HCT116 (cell line): ENCODE measurements at regions not wholly inside any gene's neighbourhood (a gene's known extent, or its start where the extent isn't known, plus 50 kb on each side); places are given as distances from the start of the nearest gene placed in this dataset.

Experiments
- ATAC-seq: fragments of 200-7000 bp; cut with Tn5 transposase; 2 replicates; pipeline ENCODE4 v1.9.1; 2020; ENCODE audit warnings: mild to moderate bottlenecking, moderate library complexity
- BruUV-seq: library from RNA; stranded (reverse); fragments of 400-500 nt; replicated peaks from 2 replicates; lab custom pipeline; 2021; lab: Mats Ljungman, UMichigan
- CTCF ChIA-PET: fragments of 300-600 bp; sonication (Branson Sonifier 250); formaldehyde crosslinking; loops from one replicate; lab custom pipeline; 2021; ENCODE audit warnings: antibody characterized with exemption; lab: Charles Lee
- POLR2A ChIA-PET: fragments of 300-600, 350-600 bp; sonication (Branson Sonifier 250); formaldehyde crosslinking; loops from one replicate; lab custom pipeline; 2021; ENCODE audit warnings: antibody characterized with exemption; lab: Charles Lee
- RAD21 ChIA-PET, 2 experiments: fragments of 300-600 bp; sonication (Branson Sonifier 250); formaldehyde crosslinking; loops; one replicate each; lab custom pipeline; 2023; ENCODE audit warnings: low total read pairs in 2 of 2; ENCODE audit not compliant: uncharacterized antibody in 2 of 2, unreplicated experiment in 2 of 2, low non-redundant PET in 1 of 2; lab: Charles Lee
- DNase-seq: peaks from one replicate; pipeline ENCODE4 v3.0.0-alpha.2; 2010; ENCODE audit warnings: low read depth, low spot score
- H2AFZ ChIP-seq: fragments of 200-600 bp; shearing (Covaris generic), sonication (generic); 2 replicates; pipeline ENCODE4 v1.6.1; 2017; ENCODE audit warnings: low read depth, mixed run types, mixed read lengths, antibody characterized with exemption, low read length; ENCODE audit not compliant: poor library complexity, severe bottlenecking
- H3K27ac ChIP-seq: 2 replicates; pipeline ENCODE4 v1.5.1; 2012; ENCODE audit warnings: low read depth, low read length
- H3K27me3 ChIP-seq: fragments of 200-600 bp; sonication (generic); 2 replicates; pipeline ENCODE4 v1.6.1; 2016; ENCODE audit warnings: mixed run types, low read length, mixed read lengths; ENCODE audit not compliant: insufficient read depth
- H3K36me3 ChIP-seq, 2 experiments: fragments of 200-500 bp in 1 of 2; fragments of 200-600 bp in 1 of 2; sonication (Bioruptor generic) in 1 of 2; sonication (generic) in 1 of 2; 2 replicates each; pipeline versions ENCODE4 v1.5.1 to v1.6.1; 2014 to 2016; ENCODE audit warnings: low read length in 2 of 2, inconsistent platforms in 1 of 2, mixed read lengths in 1 of 2, mixed run types in 1 of 2; ENCODE audit not compliant: insufficient read depth in 2 of 2, control insufficient read depth in 1 of 2
- H3K4me1 ChIP-seq, 2 experiments: fragments of 200-600 bp in 1 of 2; sonication (generic) in 1 of 2; 2 replicates each; pipeline versions ENCODE4 v1.5.1 to v1.6.1; 2012 to 2017; ENCODE audit warnings: low read length in 2 of 2, inconsistent platforms in 1 of 2, mild to moderate bottlenecking in 1 of 2, mixed read lengths in 1 of 2, mixed run types in 1 of 2, moderate library complexity in 1 of 2; ENCODE audit not compliant: insufficient read depth in 2 of 2, control insufficient read depth in 1 of 2
- H3K4me2 ChIP-seq: fragments of 200-600 bp; sonication (generic); 2 replicates; pipeline ENCODE4 v1.6.1; 2017; ENCODE audit warnings: mixed run types, low read length, mixed read lengths
- H3K4me3 ChIP-seq, 2 experiments: fragments of 200-600 bp in 1 of 2; sonication (generic) in 1 of 2; replicated peaks in 1 of 2; 2 replicates each; pipeline ENCODE4 v1.5.1; 2011 to 2016; ENCODE audit warnings: low read length in 2 of 2, control low read depth in 1 of 2, low read depth in 1 of 2, mild to moderate bottlenecking in 1 of 2, mixed read lengths in 1 of 2, mixed run types in 1 of 2
- H3K79me2 ChIP-seq: fragments of 200-600 bp; sonication (generic); 2 replicates; pipeline ENCODE4 v1.6.1; 2017; ENCODE audit warnings: mild to moderate bottlenecking, mixed run types, low read length, moderate library complexity, mixed read lengths; ENCODE audit not compliant: insufficient read depth
- H3K9ac ChIP-seq: fragments of 200-600 bp; sonication (generic); 2 replicates; pipeline ENCODE4 v1.6.1; 2016; ENCODE audit warnings: low read length, mixed read lengths
- H3K9me2 ChIP-seq: fragments of 200-600 bp; sonication (generic), shearing (Covaris generic); 2 replicates; pipeline ENCODE4 v1.6.1; 2017; ENCODE audit warnings: mixed run types, mild to moderate bottlenecking, moderate library complexity; ENCODE audit not compliant: insufficient read depth
- H3K9me3 ChIP-seq, 2 experiments: fragments of 200-500 bp in 1 of 2; fragments of 200-600 bp in 1 of 2; sonication (Bioruptor generic) in 1 of 2; sonication (generic) in 1 of 2; 2 replicates each; pipeline ENCODE4 v1.6.1; 2014 to 2017; ENCODE audit warnings: low read length in 2 of 2, mixed read lengths in 2 of 2, inconsistent platforms in 1 of 2, low read depth in 1 of 2, mild to moderate bottlenecking in 1 of 2, mixed run types in 1 of 2, moderate library complexity in 1 of 2; ENCODE audit not compliant: control insufficient read depth in 1 of 2, insufficient read depth in 1 of 2
- H4K20me1 ChIP-seq: fragments of 200-600 bp; sonication (generic), shearing (Covaris generic); 2 replicates; pipeline ENCODE4 v1.6.1; 2017; ENCODE audit warnings: mixed run types, mild to moderate bottlenecking, moderate library complexity; ENCODE audit not compliant: insufficient read depth
- CEBPB ChIP-seq: IDR thresholded peaks from 2 replicates; pipeline ENCODE4 v1.6.1; 2012; ENCODE audit warnings: low read depth
- CTCF ChIP-seq, 3 experiments: fragments of 200-600 bp in 1 of 3; sonication (generic) in 1 of 3; IDR thresholded peaks in 2 of 3; conservative IDR thresholded peaks in 1 of 3; 2 replicates each; pipeline ENCODE4 v1.5.1; 2012 to 2017; ENCODE audit warnings: low read depth in 2 of 3, low read length in 2 of 3, antibody characterized with exemption in 1 of 3, borderline replicate concordance in 1 of 3, control low read depth in 1 of 3, mild to moderate bottlenecking in 1 of 3, mixed read lengths in 1 of 3, mixed run types in 1 of 3, moderate library complexity in 1 of 3; ENCODE audit not compliant: insufficient read depth in 1 of 3
- EGR1 ChIP-seq: IDR thresholded peaks from 2 replicates; pipeline ENCODE4 v1.6.1; 2012; ENCODE audit warnings: low read depth
- EZH2phosphoT487 ChIP-seq: fragments of 200-600 bp; IDR thresholded peaks from 2 replicates; pipeline ENCODE4 v1.6.1; 2018; ENCODE audit warnings: antibody characterized with exemption, borderline replicate concordance
- POLR2AphosphoS5 ChIP-seq: IDR thresholded peaks from 2 replicates; pipeline ENCODE4 v1.6.1; 2011; ENCODE audit warnings: mild to moderate bottlenecking, low read depth, low read length, moderate library complexity
- RAD21 ChIP-seq: IDR thresholded peaks from 2 replicates; pipeline ENCODE4 v1.6.1; 2012; ENCODE audit warnings: low read depth, mild to moderate bottlenecking
- REST ChIP-seq: IDR thresholded peaks from 2 replicates; pipeline ENCODE4 v1.6.1; 2012; ENCODE audit warnings: low read depth
- SIN3A ChIP-seq: IDR thresholded peaks from 2 replicates; pipeline ENCODE4 v1.6.1; 2012; ENCODE audit warnings: low read depth
- SRF ChIP-seq: IDR thresholded peaks from 2 replicates; pipeline ENCODE4 v1.6.1; 2012; ENCODE audit warnings: low read depth
- YY1 ChIP-seq: IDR thresholded peaks from 2 replicates; pipeline ENCODE4 v1.6.1; 2011; ENCODE audit warnings: low read length, low read depth, moderate library complexity, mild to moderate bottlenecking; ENCODE audit not compliant: insufficient replicate concordance; ENCODE audit errors: extremely low read depth
- ZFX ChIP-seq: fragments of 450-650 bp; IDR thresholded peaks from 2 replicates; pipeline ENCODE4 v1.6.1; 2017
- ZNF274 ChIP-seq: fragments of 200-500 bp; sonication (Bioruptor generic); IDR thresholded peaks from 2 replicates; pipeline ENCODE4 v1.6.1; 2014; ENCODE audit warnings: mild to moderate bottlenecking, low read depth, low read length, inconsistent platforms
- intact Hi-C: fragments of 100-400 bp; cut with micrococcal nuclease; formaldehyde crosslinking; loops from 2 replicates; pipeline ENCODE4 v1.10.0; 2022

- POLR2A ChIA-PET: no interaction called here
Measured at GRCh38 chr17:5794881-5795506, 210.7 kb upstream of the NLRP1 start.

More at GRCh38 chr17:5794881-5795506, 210.7 kb upstream of the NLRP1 start:
- RAD21 ChIA-PET: no interaction called here
- TF ChIP-seq ZFX (no peak), SIN3A (no peak), CTCF (IDR thresholded peaks at IDR 0.05 in 2 of 3, conservative IDR thresholded peaks at IDR 0.05 in 1 of 3; ENCODE audit: borderline replicate concordance in 1 of 3, insufficient read depth in 1 of 3, low read depth in 2 of 3, low read length in 2 of 3) (no peak), RAD21 (no peak), CEBPB (no peak), POLR2AphosphoS5 (no peak), REST (no peak), SRF (no peak), ZNF274 (no peak), YY1 (no peak), EGR1 (no peak), EZH2phosphoT487 (no peak)
- TF ChIP-seq, all 23 proteins: peak for 0
- Histone ChIP-seq H2AFZ (no peak overlapping the region), H3K27me3 (peaks cover 45% of the 10 kb centered on the region; the same call in 1 of the 2 replicates), H3K9me2 (no peaks in the 10 kb centered on the region), H3K9me3 (peaks cover 7 to 12% of the 10 kb centered on the region in 2 experiments; a peak in 3 of 4 replicates), H3K27ac (no peak overlapping the region), H3K36me3 (no peaks in the 10 kb centered on the region), H4K20me1 (no peaks in the 10 kb centered on the region), H3K9ac (no peak overlapping the region), H3K4me1 (no peaks in the 10 kb centered on the region), H3K4me2 (no peak overlapping the region), H3K79me2 (no peaks in the 10 kb centered on the region), H3K4me3 (no peak overlapping the region)
- CTCF ChIA-PET: no interaction called here
- BruUV-seq: no TSS peak
- ATAC-seq (no peak), DNase-seq (no peak)
- intact Hi-C loops: loop anchor here (10.0 kb wide), 1 partner anchor 480 kb away; no protein-coding TSS in a partner anchor
